ENCODE measurements at regions not wholly inside any gene's neighbourhood (a gene's known extent, or its start where the extent isn't known, plus 50 kb on each side); places are given as distances from the start of the nearest gene placed in this dataset.

DNA sequence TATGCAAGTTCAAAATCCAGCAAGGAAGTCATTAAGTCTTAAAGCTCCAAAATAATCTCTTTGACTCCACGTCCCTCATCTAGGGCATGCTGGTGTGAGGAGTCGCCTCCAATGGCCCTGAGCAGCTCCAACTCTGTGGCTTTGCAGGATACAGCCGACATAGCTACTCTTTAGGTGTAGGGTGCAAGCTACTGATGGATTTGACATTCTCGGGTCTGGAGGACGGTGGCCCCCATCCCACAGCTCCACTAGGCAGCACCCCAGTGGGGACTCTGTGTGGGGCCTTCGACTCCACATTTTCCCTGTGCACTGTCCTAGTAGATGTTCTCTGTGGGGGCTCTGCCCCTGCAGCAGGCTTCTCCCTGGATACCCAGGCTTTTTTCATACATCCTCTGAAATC is 333.2 kb upstream of the FGF13 start (continued):
- no peak for TF ChIP-seq ZFP91 (CRISPR knock-in tag; IDR thresholded peaks at IDR 0.05; ENCODE audit: borderline replicate concordance)

DNA sequence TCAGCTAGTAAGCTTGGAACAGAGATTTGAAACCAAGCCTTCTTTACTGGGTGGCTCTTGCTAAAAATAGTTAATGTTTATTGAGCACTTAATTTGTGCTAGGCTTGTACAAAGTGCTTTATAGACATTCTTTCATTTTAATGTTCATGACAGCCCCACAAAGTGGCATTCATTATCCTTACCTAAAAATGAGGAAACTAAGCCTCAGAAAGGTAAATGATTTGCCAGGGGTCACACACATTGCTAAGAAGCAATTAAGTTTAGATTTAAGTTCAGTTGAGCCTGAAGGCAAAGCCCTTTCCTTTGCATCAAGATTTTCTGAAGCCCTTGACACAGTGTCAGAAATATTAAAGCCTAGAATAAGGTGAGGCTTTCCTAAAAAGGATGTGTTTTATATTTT is 327.5 kb upstream of the FGF13 start:
- BruUV-seq (replicated peaks) = no TSS peak
- Histone ChIP-seq H3K79me2 (ENCODE audit: insufficient read depth, low read length) (no peaks in the 10 kb centered on the region), H3K9ac (ENCODE audit: insufficient read depth, low read depth, low read length) (no peak overlapping the region), H3K4me3 (replicated peaks in 1 of 3; ENCODE audit: insufficient read depth in 1 of 3, low read depth in 2 of 3, low read length in 3 of 3) (no peak overlapping the region), H3K4me1 (ENCODE audit: insufficient read depth, low read length) (no peaks in the 10 kb centered on the region), H2AFZ (ENCODE audit: low read length) (no peak overlapping the region), H3K36me3 (replicated peaks in 1 of 2; ENCODE audit: control insufficient read depth in 1 of 2, insufficient read depth in 2 of 2, low read length in 2 of 2) (no peaks in the 10 kb centered on the region), H3K4me2 (ENCODE audit: low read depth, low read length) (no peak overlapping the region), H4K20me1 (ENCODE audit: insufficient read depth, low read length) (no peaks in the 10 kb centered on the region), H3K9me3 (ENCODE audit: low read length) (no peaks in the 10 kb centered on the region; the same call in 1 of the 2 replicates), H3K27ac (ENCODE audit: extremely low read length, insufficient read depth, low read length) (no peak overlapping the region), H3K27me3 (ENCODE audit: control insufficient read depth in 1 of 2, insufficient read depth in 2 of 2, low read length in 2 of 2) (no peaks in the 10 kb centered on the region)
- ChIA-PET POLR2A (no interaction called here), CTCF (ENCODE audit: low intra/inter-chr PET ratio, low total read pairs) (no interaction called here)
- DNase-seq (ENCODE audit: low spot score) (no peak), ATAC-seq (no peak), FAIRE-seq (no peak)
- TF ChIP-seq RFX5 (IDR thresholded peaks at IDR 0.05; ENCODE audit: low read depth, low read length) = no peak
- no peak for TF ChIP-seq ELF4 (CRISPR knock-in tag; IDR thresholded peaks at IDR 0.05; ENCODE audit: borderline replicate concordance)
- TF ChIP-seq NFAT5 (CRISPR knock-in tag; IDR thresholded peaks at IDR 0.05) = no peak
- no peak for TF ChIP-seq TOPORS (CRISPR knock-in tag; IDR thresholded peaks at IDR 0.05)
- TF ChIP-seq SMARCC2 (IDR thresholded peaks at IDR 0.05) = no peak
- TF ChIP-seq SRY (CRISPR knock-in tag; IDR thresholded peaks at IDR 0.05) = no peak
- no peak for TF ChIP-seq MYC (CRISPR knock-in tag; IDR thresholded peaks at IDR 0.05; ENCODE audit: borderline replicate concordance)
- TF ChIP-seq BRCA1 (CRISPR knock-in tag; IDR thresholded peaks at IDR 0.05) = no peak
- TF ChIP-seq NR2C2 (CRISPR knock-in tag; IDR thresholded peaks at IDR 0.05; ENCODE audit: borderline replicate concordance) = no peak
- no peak for TF ChIP-seq HMG20B (CRISPR knock-in tag; conservative IDR thresholded peaks at IDR 0.05)
- TF ChIP-seq KDM6A (CRISPR knock-in tag; IDR thresholded peaks at IDR 0.05; ENCODE audit: low read depth) = no peak
- no peak for TF ChIP-seq NBN (conservative IDR thresholded peaks at IDR 0.05)
- TF ChIP-seq DPF2 (CRISPR knock-in tag; IDR thresholded peaks at IDR 0.05; ENCODE audit: borderline replicate concordance, low read depth) = no peak
- no peak for TF ChIP-seq CENPX (CRISPR knock-in tag; IDR thresholded peaks at IDR 0.05)
- TF ChIP-seq FOXK2 (IDR thresholded peaks at IDR 0.05) = no peak
- intact Hi-C loops (cut with micrococcal nuclease; ENCODE audit: unreplicated experiment) (no loop called here), in situ Hi-C loops (cut with HindIII; ENCODE audit: extremely low pct_ligation_motif_present, low pct_unique_long_range_greater_than_20kb) (no loop called here)

Measured in HepG2 (cell line).